ENCODE measurements at regions not wholly inside any gene's neighbourhood (a gene's known extent, or its start where the extent isn't known, plus 50 kb on each side); places are given as distances from the start of the nearest gene placed in this dataset.
A peak's percentile ranks its signal among the peaks of the same experiment; 100 is the strongest.
"Not testable (repeated sequence)": the region's sequence is repeated elsewhere in the genome, so short reads cannot be mapped to it uniquely, and the experiment has no call there.

DNA sequence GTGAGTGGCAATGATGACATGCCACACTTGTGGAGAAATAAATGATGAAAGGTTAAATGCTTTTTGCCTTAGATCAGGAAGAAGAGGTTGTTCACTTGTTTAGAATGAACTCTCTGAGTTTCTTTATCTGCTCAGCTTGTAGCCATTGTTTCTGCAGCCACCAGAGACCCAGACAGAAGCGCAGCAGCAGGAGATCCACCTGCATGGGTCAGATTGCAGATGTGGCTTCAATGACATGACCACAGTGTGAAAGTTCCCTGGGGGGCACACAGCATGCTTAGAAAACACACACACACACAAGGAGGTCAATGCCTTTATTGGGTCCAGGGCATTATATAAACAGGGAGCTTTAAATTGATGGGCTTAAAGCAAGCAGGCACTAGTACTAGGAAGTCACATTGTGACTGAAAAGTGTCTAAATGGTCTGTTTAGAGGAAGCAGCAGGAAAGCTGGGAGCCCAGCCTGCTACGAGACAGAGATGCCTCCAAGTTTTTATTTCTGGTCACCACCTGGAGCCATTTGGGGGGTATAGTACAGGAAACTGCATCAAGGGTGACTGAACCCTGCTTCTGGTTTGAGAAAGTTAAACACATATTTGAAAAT is 1547.3 kb downstream of the SPATA31A7 start:
- H3K4me3 Mint-ChIP-seq; H3K4me1 ChIP-seq (ENCODE audit: control insufficient read depth, insufficient read depth, low read length); ATAC-seq; DNase-seq; H3K27ac ChIP-seq (ENCODE audit: low read length); intact Hi-C loops (cut with micrococcal nuclease); H3K9me3 Mint-ChIP-seq; H3K27me3 ChIP-seq (ENCODE audit: control insufficient read depth, insufficient read depth, low read length); H3K4me1 Mint-ChIP-seq; H3K36me3 Mint-ChIP-seq; H3K27me3 Mint-ChIP-seq (ENCODE audit: low read depth in 2 of 2); H3K27ac Mint-ChIP-seq; H3K9me3 ChIP-seq (ENCODE audit: control insufficient read depth, insufficient read depth, low read length); H3K4me3 ChIP-seq (ENCODE audit: low read length); H3K36me3 ChIP-seq (ENCODE audit: control insufficient read depth, insufficient read depth, low read length): not testable (repeated sequence)
- WGBS (ENCODE audit: insufficient coverage), result no CpG with 5 or more reads among the region's 2 CpGs

DNA sequence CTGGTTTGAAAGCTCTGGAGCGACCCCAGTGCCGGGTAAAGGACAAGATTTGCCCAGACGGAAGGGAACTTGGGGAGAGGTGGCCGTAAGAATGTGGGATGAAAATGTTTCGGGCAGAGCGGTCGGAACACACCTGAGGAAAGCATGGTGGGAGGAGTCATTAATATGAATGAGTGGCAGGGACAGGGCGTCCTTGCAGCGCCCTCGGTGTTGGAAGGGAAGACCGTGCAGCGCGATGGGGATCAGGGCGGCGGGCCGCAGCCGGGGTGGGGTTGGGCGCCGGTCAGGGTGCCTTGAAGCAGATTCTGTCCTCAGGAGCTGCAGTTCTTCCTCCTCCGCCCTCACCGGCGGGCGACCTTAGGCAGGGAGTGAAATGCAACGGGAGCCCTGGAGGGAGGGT is 1548.1 kb downstream of the SPATA31A7 start:
- intact Hi-C loops (cut with micrococcal nuclease); H3K27ac Mint-ChIP-seq; H3K27ac ChIP-seq (ENCODE audit: low read length); H3K9me3 ChIP-seq (ENCODE audit: control insufficient read depth, insufficient read depth, low read length); H3K4me3 ChIP-seq (ENCODE audit: low read length); DNase-seq; H3K9me3 Mint-ChIP-seq; H3K4me1 Mint-ChIP-seq; ATAC-seq; H3K27me3 ChIP-seq (ENCODE audit: control insufficient read depth, insufficient read depth, low read length); H3K36me3 Mint-ChIP-seq; H3K4me3 Mint-ChIP-seq; H3K27me3 Mint-ChIP-seq (ENCODE audit: low read depth in 2 of 2); H3K4me1 ChIP-seq (ENCODE audit: control insufficient read depth, insufficient read depth, low read length); H3K36me3 ChIP-seq (ENCODE audit: control insufficient read depth, insufficient read depth, low read length): not testable (repeated sequence)
- no CpG with 5 or more reads among the region's 24 CpGs for whole genome bisulfite sequencing (ENCODE audit: insufficient coverage)

DNA sequence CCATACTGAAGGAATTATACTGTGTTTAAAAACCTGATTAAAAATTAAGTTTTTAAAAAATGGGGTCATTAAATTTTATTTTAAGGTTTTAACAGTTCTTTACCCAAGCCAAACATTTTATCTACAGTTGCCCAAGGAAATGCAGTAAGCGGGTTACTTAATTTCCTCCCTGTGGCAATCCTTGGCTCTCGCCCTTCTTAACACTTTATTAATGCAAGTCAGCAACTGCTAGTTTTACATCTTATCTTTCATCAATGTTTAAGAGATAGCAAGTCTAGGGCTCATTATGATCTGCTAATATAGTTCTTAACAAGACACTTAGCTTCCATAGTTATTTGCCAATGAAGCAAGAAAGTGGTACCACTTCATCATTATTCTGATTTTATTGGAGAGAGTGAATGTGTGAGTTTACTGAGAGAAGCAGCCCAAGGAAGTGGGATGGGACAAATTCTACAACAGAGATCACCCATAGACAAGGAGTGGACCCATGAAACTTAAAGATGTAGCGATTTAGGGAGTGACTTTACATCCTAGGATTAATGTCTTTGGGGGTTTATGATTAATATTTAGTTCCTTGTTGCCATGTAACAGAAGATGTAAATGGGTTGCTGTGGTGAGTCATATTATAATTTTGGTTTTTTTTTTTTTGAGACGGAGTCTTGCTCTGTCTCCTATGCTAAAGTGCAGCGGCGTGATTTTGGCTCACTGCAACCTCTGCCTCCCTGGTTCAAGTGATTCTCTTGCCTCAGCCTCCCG is 1556.1 kb downstream of the SPATA31A7 start:
- H3K27me3 ChIP-seq (ENCODE audit: control insufficient read depth, insufficient read depth, low read length); H3K27me3 Mint-ChIP-seq (ENCODE audit: low read depth in 2 of 2); H3K4me1 Mint-ChIP-seq; H3K9me3 ChIP-seq (ENCODE audit: control insufficient read depth, insufficient read depth, low read length); H3K27ac ChIP-seq (ENCODE audit: low read length); H3K9me3 Mint-ChIP-seq; H3K4me1 ChIP-seq (ENCODE audit: control insufficient read depth, insufficient read depth, low read length); H3K36me3 Mint-ChIP-seq; H3K27ac Mint-ChIP-seq; DNase-seq; H3K4me3 ChIP-seq (ENCODE audit: low read length); intact Hi-C loops (cut with micrococcal nuclease); H3K4me3 Mint-ChIP-seq; H3K36me3 ChIP-seq (ENCODE audit: control insufficient read depth, insufficient read depth, low read length): not testable (repeated sequence)
- WGBS (ENCODE audit: insufficient coverage), result no CpG with 5 or more reads among the region's 7 CpGs
- ATAC-seq, result peak in 1 of 3 donors; percentile 56
